Caco-2 (cell line): ENCODE measurements at regions not wholly inside any gene's neighbourhood (a gene's known extent, or its start where the extent isn't known, plus 50 kb on each side); places are given as distances from the start of the nearest gene placed in this dataset.

ENCODE experiments used
- BruUV-seq: library from RNA; stranded (reverse); fragments of 400-500 nt; replicated peaks from 2 replicates; lab custom pipeline; 2021; lab: Mats Ljungman, UMichigan
- CTCF ChIA-PET: fragments of 300-600 bp; sonication (Branson Sonifier 250); formaldehyde crosslinking; loops from one replicate; lab custom pipeline; 2022; ENCODE audit warnings: antibody characterized with exemption; lab: Charles Lee
- POLR2A ChIA-PET: fragments of 300-600 bp; sonication (Branson Sonifier 250); formaldehyde crosslinking; loops from one replicate; lab custom pipeline; 2022; ENCODE audit warnings: antibody characterized with exemption; lab: Charles Lee
- DNase-seq, 2 experiments: peaks; one replicate each; pipeline versions ENCODE4 v3.0.0 to v3.0.0-alpha.2; 2020 to 2022
- H3K27me3 ChIP-seq: replicated peaks from 2 replicates; pipeline ENCODE4 v1.6.0; 2011; ENCODE audit warnings: low read length; ENCODE audit not compliant: control insufficient read depth, insufficient read depth
- H3K36me3 ChIP-seq: 2 replicates; pipeline ENCODE4 v1.5.1; 2011; ENCODE audit warnings: low read length; ENCODE audit not compliant: control insufficient read depth, insufficient read depth
- H3K4me1 ChIP-seq: fragments of 250-450 bp; sonication (Bioruptor Pico); 2 replicates; pipeline ENCODE4 v1.5.1; 2020; ENCODE audit warnings: mild to moderate bottlenecking
- H3K4me3 ChIP-seq: 2 replicates; pipeline ENCODE4 v1.5.1; 2011; ENCODE audit warnings: low read depth, mild to moderate bottlenecking, control low read depth, low read length
- H3K9me3 ChIP-seq: fragments of 250-450 bp; sonication (Bioruptor Pico); 2 replicates; pipeline ENCODE4 v1.5.1; 2020; ENCODE audit warnings: mild to moderate bottlenecking, moderate library complexity
- H3K27ac Mint-ChIP-seq: one replicate; pipeline ENCODE4 v1.8.0; 2022; ENCODE audit warnings: mixed read lengths; ENCODE audit not compliant: unreplicated experiment
- H3K27me3 Mint-ChIP-seq: one replicate; pipeline ENCODE4 v1.8.0; 2022; ENCODE audit warnings: mixed read lengths; ENCODE audit not compliant: insufficient read depth, unreplicated experiment
- H3K36me3 Mint-ChIP-seq: one replicate; pipeline ENCODE4 v1.8.0; 2022; ENCODE audit warnings: mild to moderate bottlenecking, mixed read lengths; ENCODE audit not compliant: insufficient read depth, unreplicated experiment
- H3K4me1 Mint-ChIP-seq: one replicate; pipeline ENCODE4 v1.8.0; 2022; ENCODE audit warnings: low read depth, mixed read lengths; ENCODE audit not compliant: unreplicated experiment
- H3K4me3 Mint-ChIP-seq: one replicate; pipeline ENCODE4 v1.8.0; 2022; ENCODE audit warnings: mild to moderate bottlenecking, moderate library complexity, mixed read lengths; ENCODE audit not compliant: unreplicated experiment
- H3K9me3 Mint-ChIP-seq: one replicate; pipeline ENCODE4 v1.8.0; 2022; ENCODE audit warnings: mixed read lengths; ENCODE audit not compliant: unreplicated experiment
- intact Hi-C: fragments of 100-400 bp; cut with micrococcal nuclease; formaldehyde crosslinking; loops from one replicate; pipeline ENCODE4 v1.10.0; 2022; ENCODE audit not compliant: unreplicated experiment
- TF ChIP-seq, protein P1 (sequence below), 2 experiments: fragments of 200-600 bp in 1 of 2; IDR thresholded peaks; 1 replicate in 1 of 2; 2 replicates in 1 of 2; pipeline versions ENCODE4 v1.5.1 to v1.8.0; 2011 to 2022; ENCODE audit warnings: antibody characterized with exemption in 1 of 2, control low read depth in 1 of 2, inconsistent platforms in 1 of 2, low read depth in 1 of 2, low read length in 1 of 2, mild to moderate bottlenecking in 1 of 2, moderate library complexity in 1 of 2; ENCODE audit not compliant: insufficient read depth in 1 of 2, severe bottlenecking in 1 of 2, unreplicated experiment in 1 of 2

DNA sequence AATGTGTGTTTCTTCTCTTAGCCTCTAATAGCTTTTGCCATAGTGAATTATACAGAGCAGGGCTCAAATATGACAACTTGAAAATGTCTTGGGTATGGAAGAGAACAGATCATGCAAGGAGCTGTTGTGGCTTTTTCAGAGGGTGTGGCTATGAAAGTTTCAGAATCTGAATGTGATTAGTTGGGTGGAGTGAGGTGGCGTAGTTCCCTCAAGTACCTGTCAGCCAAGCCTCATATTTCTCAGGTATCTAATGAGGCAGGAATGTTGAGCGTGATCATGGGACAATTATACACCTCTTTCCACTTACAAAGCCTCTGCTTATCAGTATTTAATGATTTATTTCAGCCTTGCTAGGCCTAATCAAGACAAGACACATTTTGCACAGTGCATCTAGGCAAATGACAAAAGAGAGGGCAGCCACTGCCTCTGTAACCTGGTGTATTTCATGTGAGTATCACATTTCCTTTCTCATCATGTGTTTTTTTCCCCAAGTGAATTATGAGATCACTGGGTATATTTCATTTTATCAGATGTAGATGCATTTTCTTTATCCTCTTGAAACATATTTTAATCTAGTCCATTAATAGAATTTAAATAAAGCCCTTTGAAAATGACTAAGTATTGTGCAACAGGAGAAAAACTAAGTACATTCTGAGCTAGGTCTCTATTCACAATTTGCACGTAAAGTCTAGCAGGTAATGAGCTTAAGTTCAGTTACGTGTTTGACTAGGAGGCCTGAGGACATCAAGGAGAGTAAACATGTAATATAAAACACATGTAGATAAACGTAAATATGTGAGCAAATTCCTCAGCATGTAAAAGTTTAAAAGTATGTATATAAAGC is 644.4 kb upstream of the IGFBP3 start:
- Mint-ChIP-seq H3K9me3 (peaks cover 8% of the 10 kb centered on the region), H3K4me1 (peaks cover 8% of the 10 kb centered on the region), H3K36me3 (no peaks in the 10 kb centered on the region), H3K27me3 (no peaks in the 10 kb centered on the region), H3K4me3 (no peak overlapping the region), H3K27ac (no peak overlapping the region)
- ChIA-PET POLR2A (no interaction called here), CTCF (no interaction called here)
- no peak for DNase-seq
- Histone ChIP-seq H3K4me3 (no peak overlapping the region), H3K9me3 (peaks cover 4% of the 10 kb centered on the region; the same call in 1 of the 2 replicates), H3K27me3 (no peaks in the 10 kb centered on the region), H3K36me3 (no peaks in the 10 kb centered on the region), H3K4me1 (peaks cover 9% of the 10 kb centered on the region; the same call in 1 of the 2 replicates)
- TF ChIP-seq, protein P1, sequence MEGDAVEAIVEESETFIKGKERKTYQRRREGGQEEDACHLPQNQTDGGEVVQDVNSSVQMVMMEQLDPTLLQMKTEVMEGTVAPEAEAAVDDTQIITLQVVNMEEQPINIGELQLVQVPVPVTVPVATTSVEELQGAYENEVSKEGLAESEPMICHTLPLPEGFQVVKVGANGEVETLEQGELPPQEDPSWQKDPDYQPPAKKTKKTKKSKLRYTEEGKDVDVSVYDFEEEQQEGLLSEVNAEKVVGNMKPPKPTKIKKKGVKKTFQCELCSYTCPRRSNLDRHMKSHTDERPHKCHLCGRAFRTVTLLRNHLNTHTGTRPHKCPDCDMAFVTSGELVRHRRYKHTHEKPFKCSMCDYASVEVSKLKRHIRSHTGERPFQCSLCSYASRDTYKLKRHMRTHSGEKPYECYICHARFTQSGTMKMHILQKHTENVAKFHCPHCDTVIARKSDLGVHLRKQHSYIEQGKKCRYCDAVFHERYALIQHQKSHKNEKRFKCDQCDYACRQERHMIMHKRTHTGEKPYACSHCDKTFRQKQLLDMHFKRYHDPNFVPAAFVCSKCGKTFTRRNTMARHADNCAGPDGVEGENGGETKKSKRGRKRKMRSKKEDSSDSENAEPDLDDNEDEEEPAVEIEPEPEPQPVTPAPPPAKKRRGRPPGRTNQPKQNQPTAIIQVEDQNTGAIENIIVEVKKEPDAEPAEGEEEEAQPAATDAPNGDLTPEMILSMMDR (IDR thresholded peaks at IDR 0.05; ENCODE audit: insufficient read depth in 1 of 2, low read depth in 1 of 2, low read length in 1 of 2, severe bottlenecking in 1 of 2, unreplicated experiment in 1 of 2), result no peak
- intact Hi-C loops, result no loop called here
- no TSS peak for BruUV-seq

DNA sequence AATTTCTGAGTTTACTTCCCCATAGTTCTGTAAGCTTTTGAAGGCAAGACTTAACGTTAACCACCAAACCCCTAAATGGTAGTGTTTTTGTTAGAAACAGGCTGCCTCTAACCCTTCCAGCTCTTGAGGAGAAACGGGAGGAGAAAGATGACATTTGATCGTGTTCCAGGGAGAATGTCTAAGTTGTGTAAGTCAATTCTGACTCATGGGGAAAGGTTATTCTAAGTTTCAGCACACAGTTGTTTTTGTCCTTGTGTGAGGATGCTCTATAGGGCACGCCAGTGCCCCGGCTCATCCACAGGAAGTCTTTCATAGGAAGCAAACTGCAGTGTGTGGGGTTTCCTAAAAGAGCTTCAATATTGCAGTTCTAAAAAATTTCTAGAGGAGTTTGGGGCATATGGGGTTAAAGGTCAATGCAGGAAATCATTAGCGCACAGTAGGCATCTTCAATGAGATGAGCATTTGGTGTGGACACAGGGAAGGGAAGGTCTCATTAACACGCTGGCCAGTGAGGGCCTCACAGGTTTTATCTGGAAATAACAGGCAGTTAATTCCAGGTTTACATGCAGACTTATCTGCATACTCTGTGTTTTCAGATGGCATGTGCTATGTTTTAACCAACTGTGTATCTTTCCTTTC is 638.2 kb upstream of the IGFBP3 start:
- CTCF ChIA-PET, result no interaction called here
- Histone ChIP-seq H3K36me3 (no peaks in the 10 kb centered on the region), H3K9me3 (peaks cover 4% of the 10 kb centered on the region; the same call in 1 of the 2 replicates), H3K27me3 (no peaks in the 10 kb centered on the region), H3K4me3 (no peak overlapping the region), H3K4me1 (peaks cover 27% of the 10 kb centered on the region)
- POLR2A ChIA-PET, result no interaction called here
- Mint-ChIP-seq H3K4me3 (no peak overlapping the region), H3K27ac (no peak overlapping the region), H3K27me3 (no peaks in the 10 kb centered on the region), H3K4me1 (no peaks in the 10 kb centered on the region), H3K36me3 (no peaks in the 10 kb centered on the region), H3K9me3 (peaks cover 15% of the 10 kb centered on the region)
- no TSS peak for BruUV-seq
- TF ChIP-seq, protein P1 (IDR thresholded peaks at IDR 0.05; ENCODE audit: insufficient read depth in 1 of 2, low read depth in 1 of 2, low read length in 1 of 2, severe bottlenecking in 1 of 2, unreplicated experiment in 1 of 2), result no peak
- intact Hi-C loops, result no loop called here
- no peak for DNase-seq

DNA sequence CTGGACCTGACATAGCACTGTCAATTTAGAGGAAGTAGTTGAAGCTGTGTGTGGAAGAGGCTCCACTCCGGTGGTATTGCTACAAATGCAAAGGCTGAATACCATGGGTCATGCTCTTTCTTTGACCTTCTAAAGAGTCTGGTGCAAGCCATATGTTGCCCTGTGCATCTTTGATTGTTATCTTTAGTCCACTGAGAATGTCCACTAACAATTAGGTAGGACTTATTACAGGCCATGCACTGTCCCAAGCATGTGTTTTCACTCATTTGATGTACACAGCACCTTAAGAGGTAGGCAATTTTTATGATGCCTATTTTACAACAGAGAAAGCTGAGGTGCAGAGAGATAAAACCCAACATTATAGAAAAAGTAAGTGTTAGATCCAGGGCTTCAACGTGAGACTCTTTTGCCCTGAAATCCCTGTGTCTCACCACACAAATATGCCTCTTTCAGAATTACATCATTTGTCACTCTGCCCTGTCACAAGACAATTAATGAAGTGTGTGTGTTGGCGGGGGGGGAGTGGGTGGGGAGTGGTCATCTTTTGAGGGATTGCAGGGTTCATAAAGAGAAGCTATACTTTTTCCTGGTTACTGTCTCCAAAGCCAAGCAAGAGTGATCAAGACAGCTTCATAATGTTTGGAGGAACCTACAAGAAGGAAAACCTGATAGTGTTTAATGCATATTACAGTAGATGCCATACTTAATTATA is 637.6 kb upstream of the IGFBP3 start:
- Histone ChIP-seq H3K9me3 (peaks cover 4% of the 10 kb centered on the region; the same call in 1 of the 2 replicates), H3K36me3 (no peaks in the 10 kb centered on the region), H3K27me3 (no peaks in the 10 kb centered on the region), H3K4me1 (peaks cover 27% of the 10 kb centered on the region), H3K4me3 (no peak overlapping the region)
- Mint-ChIP-seq H3K9me3 (peaks cover 15% of the 10 kb centered on the region), H3K27ac (no peak overlapping the region), H3K4me3 (no peak overlapping the region), H3K4me1 (no peaks in the 10 kb centered on the region), H3K27me3 (no peaks in the 10 kb centered on the region), H3K36me3 (no peaks in the 10 kb centered on the region)
- TF ChIP-seq, protein P1 (IDR thresholded peaks at IDR 0.05; ENCODE audit: insufficient read depth in 1 of 2, low read depth in 1 of 2, low read length in 1 of 2, severe bottlenecking in 1 of 2, unreplicated experiment in 1 of 2), result no peak
- intact Hi-C loops, result no loop called here
- no TSS peak for BruUV-seq
- ChIA-PET POLR2A (no interaction called here), CTCF (no interaction called here)
- DNase-seq, result no peak
